Mesenchymal stem cell (in vitro differentiated cells and primary cell): ENCODE measurements at regions not wholly inside any gene's neighbourhood (a gene's known extent, or its start where the extent isn't known, plus 50 kb on each side); places are given as distances from the start of the nearest gene placed in this dataset.

Source experiments
- DNase-seq: peaks from one replicate; pipeline ENCODE4 v3.0.0-alpha.2; 2013
- H2AFZ ChIP-seq: one replicate; pipeline ENCODE4 v1.6.1; 2013; ENCODE audit warnings: low read depth, mild to moderate bottlenecking, control low read depth, inconsistent platforms, low read length, moderate library complexity
- H2AK5ac ChIP-seq: 2 replicates; pipeline ENCODE4 v1.6.1; 2013; ENCODE audit warnings: low read length, moderate library complexity, mild to moderate bottlenecking, inconsistent platforms; ENCODE audit not compliant: severe bottlenecking
- H2BK120ac ChIP-seq: one replicate; pipeline ENCODE4 v1.6.1; 2013; ENCODE audit warnings: low read depth, mild to moderate bottlenecking, inconsistent platforms, low read length, moderate library complexity
- H2BK12ac ChIP-seq, 2 experiments: one replicate each; pipeline ENCODE4 v1.6.1; 2013; ENCODE audit warnings: inconsistent platforms in 2 of 2, low read length in 2 of 2, mild to moderate bottlenecking in 2 of 2, moderate library complexity in 2 of 2, control low read depth in 1 of 2
- H2BK15ac ChIP-seq: one replicate; pipeline ENCODE4 v1.6.1; 2013; ENCODE audit warnings: mild to moderate bottlenecking, low read depth, inconsistent platforms; ENCODE audit not compliant: poor library complexity, severe bottlenecking
- H2BK5ac ChIP-seq: 2 replicates; pipeline ENCODE4 v1.6.1; 2013; ENCODE audit warnings: low read depth, mild to moderate bottlenecking, low read length, control low read depth, inconsistent platforms; ENCODE audit not compliant: poor library complexity, severe bottlenecking
- H3K14ac ChIP-seq, 2 experiments: one replicate each; pipeline ENCODE4 v1.6.1; 2013; ENCODE audit warnings: inconsistent platforms in 2 of 2, low read length in 2 of 2, control low read depth in 1 of 2, mild to moderate bottlenecking in 1 of 2, moderate library complexity in 1 of 2
- H3K18ac ChIP-seq, 2 experiments: one replicate each; pipeline ENCODE4 v1.6.1; 2013; ENCODE audit warnings: inconsistent platforms in 2 of 2, low read length in 2 of 2, control low read depth in 1 of 2, low read depth in 1 of 2, mild to moderate bottlenecking in 1 of 2
- H3K23ac ChIP-seq, 2 experiments: one replicate each; pipeline ENCODE4 v1.6.1; 2013; ENCODE audit warnings: inconsistent platforms in 2 of 2, low read length in 2 of 2, mild to moderate bottlenecking in 2 of 2, moderate library complexity in 2 of 2, control low read depth in 1 of 2
- H3K27ac ChIP-seq: 2 replicates; pipeline ENCODE4 v1.5.1; 2013; ENCODE audit warnings: mild to moderate bottlenecking, moderate library complexity, low read length, control low read depth, inconsistent platforms; ENCODE audit not compliant: poor library complexity, severe bottlenecking
- H3K27me3 ChIP-seq, 2 experiments: 2 replicates each; pipeline versions ENCODE4 v1.6.1 to v1.7.0; 2013; ENCODE audit warnings: low read length in 2 of 2, mild to moderate bottlenecking in 2 of 2, moderate library complexity in 2 of 2, control low read depth in 1 of 2, inconsistent platforms in 1 of 2; ENCODE audit not compliant: control insufficient read depth in 1 of 2, insufficient read depth in 1 of 2
- H3K36me3 ChIP-seq, 2 experiments: 2 replicates each; pipeline versions ENCODE4 v1.6.1 to v1.7.0; 2013; ENCODE audit warnings: low read length in 2 of 2, control low read depth in 1 of 2, inconsistent platforms in 1 of 2, low read depth in 1 of 2, mild to moderate bottlenecking in 1 of 2; ENCODE audit not compliant: insufficient read depth in 2 of 2, control insufficient read depth in 1 of 2
- H3K4ac ChIP-seq, 2 experiments: one replicate each; pipeline ENCODE4 v1.6.1; 2013; ENCODE audit warnings: inconsistent platforms in 2 of 2, low read length in 2 of 2, mild to moderate bottlenecking in 2 of 2, moderate library complexity in 2 of 2, control low read depth in 1 of 2, low read depth in 1 of 2
- H3K4me1 ChIP-seq: 2 replicates; pipeline ENCODE4 v1.6.1; 2013; ENCODE audit warnings: low read depth, low read length, control low read depth; ENCODE audit not compliant: control insufficient read depth, insufficient read depth
- H3K4me2 ChIP-seq: 2 replicates; pipeline ENCODE4 v1.6.1; 2013; ENCODE audit warnings: low read length, mild to moderate bottlenecking, inconsistent platforms; ENCODE audit not compliant: poor library complexity, severe bottlenecking
- H3K4me3 ChIP-seq, 2 experiments: 2 replicates each; pipeline versions ENCODE4 v1.5.1 to v1.7.0; 2013; ENCODE audit warnings: low read length in 2 of 2, mild to moderate bottlenecking in 2 of 2, control low read depth in 1 of 2, low read depth in 1 of 2; ENCODE audit not compliant: insufficient read depth in 1 of 2
- H3K79me1 ChIP-seq: replicated peaks from 2 replicates; pipeline ENCODE4 v1.6.1; 2013; ENCODE audit warnings: mild to moderate bottlenecking, control low read depth, low read length, inconsistent platforms; ENCODE audit not compliant: poor library complexity, severe bottlenecking
- H3K9ac ChIP-seq: 2 replicates; pipeline ENCODE4 v1.7.0; 2013; ENCODE audit warnings: mild to moderate bottlenecking, low read length, moderate library complexity
- H3K9me3 ChIP-seq: 2 replicates; pipeline ENCODE4 v1.7.0; 2013; ENCODE audit warnings: mild to moderate bottlenecking, low read length; ENCODE audit not compliant: control insufficient read depth
- H4K8ac ChIP-seq: one replicate; pipeline ENCODE4 v1.6.1; 2013; ENCODE audit warnings: inconsistent platforms, mild to moderate bottlenecking, low read length, moderate library complexity
- H4K91ac ChIP-seq: one replicate; pipeline ENCODE4 v1.6.1; 2013; ENCODE audit warnings: mild to moderate bottlenecking, low read length, inconsistent platforms
- WGBS: methylation state at CpG from one replicate; pipeline ENCODE4 v1.1.7; 2013; ENCODE audit warnings: mixed read lengths; 5-methylcytosine and 5-hydroxymethylcytosine counted together

DNA sequence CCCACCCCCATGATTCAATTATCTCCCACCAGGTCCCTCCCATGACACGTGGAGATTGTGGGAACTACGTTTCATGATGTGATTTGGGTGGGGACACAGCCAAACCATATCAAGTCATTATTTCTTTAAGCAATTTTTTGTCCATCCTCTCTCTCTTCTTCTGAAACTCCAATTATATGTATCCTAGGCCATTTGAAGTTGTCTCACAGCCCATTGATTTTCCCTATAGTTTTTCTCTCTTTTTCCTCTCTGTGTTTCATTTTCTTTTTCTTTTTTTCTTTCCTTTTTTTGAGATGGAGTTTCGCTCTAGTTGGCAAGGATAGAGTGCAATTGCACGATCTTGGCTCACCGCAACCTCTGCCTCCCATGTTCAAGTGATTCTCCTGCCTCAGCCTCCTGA lies 101.9 kb upstream of the CXCL14 start:
- peaks cover 0 to 4% of the 10 kb centered on the region in 2 experiments for H3K27me3 ChIP-seq
- H2BK120ac ChIP-seq, result no peak overlapping the region
- H2BK5ac ChIP-seq, result no peak overlapping the region
- no peak for DNase-seq
- no peak overlapping the region for H2AFZ ChIP-seq
- no peak overlapping the region for H4K91ac ChIP-seq
- no peak overlapping the region for H3K27ac ChIP-seq
- no peak overlapping the region for H2BK12ac ChIP-seq
- H2BK15ac ChIP-seq, result no peak overlapping the region
- no peak overlapping the region for H3K23ac ChIP-seq
- no peaks in the 10 kb centered on the region for H3K4me1 ChIP-seq
- no peak overlapping the region for H2AK5ac ChIP-seq
- H3K4me2 ChIP-seq, result no peak overlapping the region
- no peak overlapping the region for H3K4ac ChIP-seq
- H3K36me3 ChIP-seq, result no peaks in the 10 kb centered on the region
- H3K14ac ChIP-seq, result no peak overlapping the region
- 86% methylated on average over 5 of the region's 5 CpGs for WGBS
- H4K8ac ChIP-seq, result no peak overlapping the region
- no peaks in the 10 kb centered on the region for H3K79me1 ChIP-seq
- no peak overlapping the region for H3K9ac ChIP-seq
- H3K18ac ChIP-seq, result no peak overlapping the region
- no peak overlapping the region for H3K4me3 ChIP-seq
- peaks cover 31% of the 10 kb centered on the region for H3K9me3 ChIP-seq

DNA sequence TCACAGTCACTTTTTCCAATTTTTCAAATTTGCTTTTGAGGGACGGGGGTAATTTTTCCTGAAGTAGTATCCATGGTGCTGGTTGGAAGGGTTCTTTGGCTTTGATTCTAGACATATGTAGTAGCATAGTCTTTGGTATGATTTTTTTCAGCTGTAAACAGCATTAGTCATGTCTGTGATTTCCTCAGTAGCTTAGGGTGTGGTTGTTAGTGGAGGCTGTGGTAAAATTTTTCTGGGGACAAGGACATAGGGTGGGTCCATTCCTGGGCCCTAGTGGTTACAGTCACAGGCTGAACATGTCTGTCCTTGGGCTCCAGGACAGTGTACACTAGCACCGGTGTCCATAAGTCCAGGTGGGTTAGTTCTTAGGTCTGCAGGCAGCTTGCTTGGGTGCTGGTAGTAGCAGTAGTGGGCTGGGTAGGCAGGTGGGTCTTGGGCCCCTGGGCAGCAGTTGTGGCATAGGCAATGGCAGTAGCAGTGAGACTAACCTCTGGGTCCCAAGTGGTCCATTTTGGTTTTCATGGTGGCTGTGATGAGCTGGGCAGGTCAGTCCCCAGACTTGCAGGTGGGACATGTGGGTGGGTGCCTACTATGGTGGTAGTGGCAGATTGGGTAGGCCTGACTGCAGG lies 100.0 kb upstream of the CXCL14 start:
- no peaks in the 10 kb centered on the region for H3K36me3 ChIP-seq
- DNase-seq, result no peak
- H3K79me1 ChIP-seq, result no peaks in the 10 kb centered on the region
- H4K91ac ChIP-seq, result no peak overlapping the region
- no peak overlapping the region for H3K4ac ChIP-seq
- no peak overlapping the region for H3K27ac ChIP-seq
- no peak overlapping the region for H3K4me3 ChIP-seq
- no peaks in the 10 kb centered on the region for H3K4me1 ChIP-seq
- H3K4me2 ChIP-seq, result no peak overlapping the region
- H2BK120ac ChIP-seq, result no peak overlapping the region
- H3K18ac ChIP-seq, result no peak overlapping the region
- H3K14ac ChIP-seq, result no peak overlapping the region
- no peaks in the 10 kb centered on the region for H3K27me3 ChIP-seq
- H2AFZ ChIP-seq, result no peak overlapping the region
- H2BK12ac ChIP-seq, result no peak overlapping the region
- no peak overlapping the region for H2AK5ac ChIP-seq
- H4K8ac ChIP-seq, result no peak overlapping the region
- no peak overlapping the region for H3K23ac ChIP-seq
- no peak overlapping the region for H2BK5ac ChIP-seq
- no peak overlapping the region for H3K9ac ChIP-seq
- WGBS, result 81% methylated on average over 2 of the region's 2 CpGs
- peaks cover 31% of the 10 kb centered on the region for H3K9me3 ChIP-seq
- no peak overlapping the region for H2BK15ac ChIP-seq

DNA sequence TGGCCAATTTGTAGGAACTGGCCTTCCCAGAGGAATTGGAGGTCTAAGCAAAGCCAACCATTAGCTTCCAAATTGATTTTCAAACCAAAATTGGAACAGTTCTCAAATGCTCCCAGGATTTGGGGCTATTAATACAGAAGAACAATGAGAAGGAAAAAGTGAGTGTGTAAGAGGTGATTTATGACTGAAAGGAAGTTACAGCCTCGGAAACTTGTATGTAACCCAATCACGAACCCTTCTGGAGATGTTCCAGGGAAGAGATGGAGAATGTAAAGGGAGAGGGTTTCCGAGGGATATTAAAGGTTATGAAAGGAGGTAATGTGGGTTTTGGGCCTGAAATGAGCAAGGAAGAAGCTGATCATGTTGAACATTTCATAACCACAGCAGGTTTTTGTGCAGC lies 93.2 kb upstream of the CXCL14 start:
- H3K4ac ChIP-seq, result no peak overlapping the region
- no peak overlapping the region for H3K4me3 ChIP-seq
- H3K4me2 ChIP-seq, result no peak overlapping the region
- H3K36me3 ChIP-seq, result no peaks in the 10 kb centered on the region
- H2AFZ ChIP-seq, result no peak overlapping the region
- no peak overlapping the region for H3K18ac ChIP-seq
- no peak overlapping the region for H3K27ac ChIP-seq
- H2BK15ac ChIP-seq, result no peak overlapping the region
- H3K14ac ChIP-seq, result no peak overlapping the region
- H3K23ac ChIP-seq, result no peak overlapping the region
- no peak overlapping the region for H4K91ac ChIP-seq
- DNase-seq, result no peak
- no peaks in the 10 kb centered on the region for H3K4me1 ChIP-seq
- no peak overlapping the region for H2BK5ac ChIP-seq
- peaks cover 2% of the 10 kb centered on the region for H3K9me3 ChIP-seq
- H3K27me3 ChIP-seq, result peaks cover 0 to 28% of the 10 kb centered on the region in 2 experiments
- H2AK5ac ChIP-seq, result no peak overlapping the region
- H4K8ac ChIP-seq, result no peak overlapping the region
- no peaks in the 10 kb centered on the region for H3K79me1 ChIP-seq
- no peak overlapping the region for H2BK12ac ChIP-seq
- WGBS, result 66% methylated on average over 3 of the region's 3 CpGs
- no peak overlapping the region for H3K9ac ChIP-seq
- no peak overlapping the region for H2BK120ac ChIP-seq

DNA sequence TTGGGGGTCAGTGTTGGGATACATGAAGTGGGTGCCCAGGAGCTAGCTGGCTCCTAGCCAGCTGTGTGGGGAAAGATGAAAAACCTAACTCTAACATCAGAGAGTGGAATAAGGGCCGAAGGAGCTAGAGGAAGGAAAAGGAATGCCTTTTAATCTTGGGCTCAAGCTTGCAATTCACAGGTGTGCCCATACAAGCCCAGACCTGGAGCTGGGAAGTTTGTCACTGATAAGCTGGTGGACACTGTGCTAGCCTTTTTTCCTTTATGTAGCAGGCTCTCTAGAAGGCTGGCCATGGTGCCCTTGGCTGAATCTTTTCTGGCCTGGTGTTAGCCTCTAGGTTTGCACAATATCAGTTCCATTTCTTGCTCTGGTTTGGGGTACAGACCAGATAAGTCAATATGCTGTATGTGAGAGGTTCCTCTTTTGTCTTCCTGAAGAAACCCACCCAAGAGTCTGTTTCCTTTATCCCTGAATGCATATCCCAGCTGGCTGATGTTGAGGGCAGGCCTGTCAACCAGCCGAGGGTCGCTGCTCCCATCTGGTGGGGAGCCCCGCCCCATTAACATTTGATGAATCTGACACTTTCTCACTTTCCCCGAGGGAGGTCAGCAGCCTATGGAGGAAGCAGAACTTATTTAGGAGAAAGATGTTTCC lies 92.4 kb upstream of the CXCL14 start:
- H3K14ac ChIP-seq, result no peak overlapping the region
- no peak overlapping the region for H2BK120ac ChIP-seq
- no peak overlapping the region for H3K27ac ChIP-seq
- no peak overlapping the region for H3K4me3 ChIP-seq
- H2BK5ac ChIP-seq, result no peak overlapping the region
- DNase-seq, result no peak
- peaks cover 0 to 35% of the 10 kb centered on the region in 2 experiments for H3K27me3 ChIP-seq
- no peak overlapping the region for H3K4ac ChIP-seq
- no peak overlapping the region for H3K9ac ChIP-seq
- no peak overlapping the region for H4K91ac ChIP-seq
- no peak overlapping the region for H4K8ac ChIP-seq
- H3K4me1 ChIP-seq, result no peaks in the 10 kb centered on the region
- no peak overlapping the region for H2BK12ac ChIP-seq
- no peaks in the 10 kb centered on the region for H3K9me3 ChIP-seq
- WGBS, result 81% methylated on average over 4 of the region's 5 CpGs
- H3K36me3 ChIP-seq, result no peaks in the 10 kb centered on the region
- H3K23ac ChIP-seq, result no peak overlapping the region
- no peak overlapping the region for H3K18ac ChIP-seq
- no peaks in the 10 kb centered on the region for H3K79me1 ChIP-seq
- H2BK15ac ChIP-seq, result no peak overlapping the region
- H3K4me2 ChIP-seq, result no peak overlapping the region
- no peak overlapping the region for H2AFZ ChIP-seq
- no peak overlapping the region for H2AK5ac ChIP-seq
